HepG2 (cell line): ENCODE measurements at regions not wholly inside any gene's neighbourhood (a gene's known extent, or its start where the extent isn't known, plus 50 kb on each side); places are given as distances from the start of the nearest gene placed in this dataset.

Experiments used
- KMT2B ChIP-seq: IDR thresholded peaks from 2 replicates; pipeline ENCODE4 v1.6.1; 2016; ENCODE audit warnings: missing genetic modification reagents, missing compliant biosample characterization
- NFAT5 ChIP-seq: sonication (generic); formaldehyde crosslinking; IDR thresholded peaks from 2 replicates; pipeline ENCODE4 v1.4.0; 2020; ENCODE audit warnings: missing genetic modification reagents
- NKX3-1 ChIP-seq: sonication (generic); formaldehyde crosslinking; IDR thresholded peaks from 2 replicates; pipeline ENCODE4 v1.5.0; 2020; ENCODE audit warnings: missing genetic modification reagents
- PCBP1 ChIP-seq: fragments of 200-400 bp; formaldehyde crosslinking; IDR thresholded peaks from 2 replicates; pipeline ENCODE4 v1.6.1; 2017; ENCODE audit warnings: mild to moderate bottlenecking, low read depth, low read length, borderline replicate concordance
- ZNF17 ChIP-seq: sonication (generic); formaldehyde crosslinking; IDR thresholded peaks from 2 replicates; pipeline ENCODE4 v1.5.0; 2020; ENCODE audit warnings: mild to moderate bottlenecking, missing genetic modification reagents
- ZNF263 ChIP-seq: sonication (generic); formaldehyde crosslinking; IDR thresholded peaks from 2 replicates; pipeline ENCODE4 v1.4.0; 2020; ENCODE audit warnings: missing genetic modification reagents
- ZNF407 ChIP-seq: sonication (generic); formaldehyde crosslinking; IDR thresholded peaks from one replicate; pipeline ENCODE4 v1.5.1; 2020; ENCODE audit warnings: mild to moderate bottlenecking, missing genetic modification reagents; ENCODE audit errors: not compliant biosample characterization
- ZNF598 ChIP-seq: sonication (generic); formaldehyde crosslinking; IDR thresholded peaks from 2 replicates; pipeline ENCODE4 v1.5.1; 2020; ENCODE audit warnings: mild to moderate bottlenecking, missing genetic modification reagents, borderline replicate concordance

GRCh38 chr2:103292573-103292972, 530.7 kb downstream of the TMEM182 start (continued):
- TF ChIP-seq ZNF407 (no peak), ZNF598 (CRISPR knock-in tag) (no peak), NFAT5 (CRISPR knock-in tag) (no peak), ZNF17 (CRISPR knock-in tag) (no peak), NKX3-1 (CRISPR knock-in tag) (no peak), KMT2B (CRISPR knock-in tag) (no peak), ZNF263 (CRISPR knock-in tag) (no peak), PCBP1 (no peak)
